ENCODE measurements at regions not wholly inside any gene's neighbourhood (a gene's known extent, or its start where the extent isn't known, plus 50 kb on each side); places are given as distances from the start of the nearest gene placed in this dataset.

GRCh38 chr12:69024413-69024812 lies 91.4 kb upstream of the CPM start:
- Histone ChIP-seq H3K4me3 (no peak overlapping the region), H3K27me3 (no peaks in the 10 kb centered on the region), H3K4me1 (ENCODE audit: insufficient read depth) (peaks cover 1% of the 10 kb centered on the region), H3K36me3 (no peaks in the 10 kb centered on the region), H3K27ac (no peak overlapping the region), H3K9me3 (no peaks in the 10 kb centered on the region)
- DNase-seq: peak in 1 of 5 donors; percentile 18
- intact Hi-C loops (cut with DNase I): no loop called here
- TF ChIP-seq CTCF (IDR thresholded peaks at IDR 0.05) (no peak), EP300 (IDR thresholded peaks at IDR 0.05) (no peak), POLR2A (IDR thresholded peaks at IDR 0.05) (no peak)
- 76 to 84% (median 81%) methylated on average over 7 of the region's 7 CpGs for WGBS, 3 donors

GRCh38 chr12:69024907-69025306 lies 91.9 kb upstream of the CPM start:
- 51 to 57% (median 52%) methylated on average over 4 of the region's 4 CpGs for WGBS, 3 donors
- no peaks in the 10 kb centered on the region for H3K36me3 ChIP-seq
- no peaks in the 10 kb centered on the region for H3K27me3 ChIP-seq
- no peaks in the 10 kb centered on the region for H3K9me3 ChIP-seq
- DNase-seq: no peak
- no peak overlapping the region for H3K27ac ChIP-seq
- intact Hi-C loops (cut with DNase I): no loop called here
- no peak for TF ChIP-seq EP300 (IDR thresholded peaks at IDR 0.05)
- TF ChIP-seq POLR2A (IDR thresholded peaks at IDR 0.05): no peak
- TF ChIP-seq CTCF (IDR thresholded peaks at IDR 0.05): no peak
- H3K4me3 ChIP-seq: no peak overlapping the region
- peaks cover 1% of the 10 kb centered on the region for H3K4me1 ChIP-seq (ENCODE audit: insufficient read depth)

GRCh38 chr12:69026336-69026735 lies 93.4 kb upstream of the CPM start:
- 90 to 100% (median 93%) methylated on average over 1 of the region's 1 CpG for WGBS, 3 donors
- no peak for DNase-seq
- Histone ChIP-seq H3K4me1 (ENCODE audit: insufficient read depth) (peaks cover 1% of the 10 kb centered on the region), H3K27ac (no peak overlapping the region), H3K27me3 (no peaks in the 10 kb centered on the region), H3K9me3 (no peaks in the 10 kb centered on the region), H3K4me3 (no peak overlapping the region), H3K36me3 (no peaks in the 10 kb centered on the region)
- TF ChIP-seq CTCF (IDR thresholded peaks at IDR 0.05) (no peak), POLR2A (IDR thresholded peaks at IDR 0.05) (no peak), EP300 (IDR thresholded peaks at IDR 0.05) (no peak)
- intact Hi-C loops (cut with DNase I): no loop called here

GRCh38 chr12:69027411-69027881 lies 94.5 kb upstream of the CPM start:
- Histone ChIP-seq H3K9me3 (no peaks in the 10 kb centered on the region), H3K4me1 (ENCODE audit: insufficient read depth) (peaks cover 1% of the 10 kb centered on the region), H3K36me3 (no peaks in the 10 kb centered on the region), H3K4me3 (no peak overlapping the region), H3K27ac (no peak overlapping the region), H3K27me3 (no peaks in the 10 kb centered on the region)
- intact Hi-C loops (cut with DNase I): no loop called here
- DNase-seq: no peak
- no peak for TF ChIP-seq POLR2A (IDR thresholded peaks at IDR 0.05)
- TF ChIP-seq EP300 (IDR thresholded peaks at IDR 0.05): no peak
- TF ChIP-seq CTCF (IDR thresholded peaks at IDR 0.05): no peak
- WGBS, 3 donors: 86 to 93% (median 92%) methylated on average over 4 of the region's 4 CpGs

Measured in ovary (tissue), 7 donors.